ENCODE measurements at regions not wholly inside any gene's neighbourhood (a gene's known extent, or its start where the extent isn't known, plus 50 kb on each side); places are given as distances from the start of the nearest gene placed in this dataset.

- H3K27ac ChIP-seq = peak overlapping the region; percentile 75
Observed at GRCh38 chr2:216774180-216774579, 78.8 kb upstream of the IGFBP5 start.

GRCh38 chr2:216773072-216773471, 77.7 kb upstream of the IGFBP5 start:
- Histone ChIP-seq H3K4me3 (ENCODE audit: low read depth, low read length) (no peak overlapping the region), H3K36me3 (no peaks in the 10 kb centered on the region), H3K27ac (no peak overlapping the region), H3K9me3 (ENCODE audit: severe bottlenecking) (no peaks in the 10 kb centered on the region), H3K27me3 (ENCODE audit: insufficient read depth, low read depth, severe bottlenecking) (no peaks in the 10 kb centered on the region)
- no peak for TF ChIP-seq CTCF (IDR thresholded peaks at IDR 0.05; ENCODE audit: low read depth, low read length)
- no peak for DNase-seq

More at GRCh38 chr2:216774180-216774579, 78.8 kb upstream of the IGFBP5 start:
- Histone ChIP-seq H3K36me3 (no peaks in the 10 kb centered on the region), H3K9me3 (ENCODE audit: severe bottlenecking) (no peaks in the 10 kb centered on the region), H3K4me3 (ENCODE audit: low read depth, low read length) (no peak overlapping the region), H3K27me3 (ENCODE audit: insufficient read depth, low read depth, severe bottlenecking) (no peaks in the 10 kb centered on the region)
- DNase-seq = no peak
- TF ChIP-seq CTCF (IDR thresholded peaks at IDR 0.05; ENCODE audit: low read depth, low read length) = no peak

GRCh38 chr2:216770717-216771116, 75.4 kb upstream of the IGFBP5 start:
- Histone ChIP-seq H3K4me3 (ENCODE audit: low read depth, low read length) (no peak overlapping the region), H3K27me3 (ENCODE audit: insufficient read depth, low read depth, severe bottlenecking) (no peaks in the 10 kb centered on the region), H3K9me3 (ENCODE audit: severe bottlenecking) (no peaks in the 10 kb centered on the region), H3K36me3 (no peaks in the 10 kb centered on the region), H3K27ac (no peak overlapping the region)
- DNase-seq = no peak
- TF ChIP-seq CTCF (IDR thresholded peaks at IDR 0.05; ENCODE audit: low read depth, low read length) = no peak

GRCh38 chr2:216770050-216770449, 74.7 kb upstream of the IGFBP5 start:
- no peak overlapping the region for H3K4me3 ChIP-seq (ENCODE audit: low read depth, low read length)
- H3K27ac ChIP-seq = no peak overlapping the region
- DNase-seq = no peak
- no peaks in the 10 kb centered on the region for H3K27me3 ChIP-seq (ENCODE audit: insufficient read depth, low read depth, severe bottlenecking)
- no peaks in the 10 kb centered on the region for H3K9me3 ChIP-seq (ENCODE audit: severe bottlenecking)
- no peaks in the 10 kb centered on the region for H3K36me3 ChIP-seq
- TF ChIP-seq CTCF (IDR thresholded peaks at IDR 0.05; ENCODE audit: low read depth, low read length) = no peak

DNA sequence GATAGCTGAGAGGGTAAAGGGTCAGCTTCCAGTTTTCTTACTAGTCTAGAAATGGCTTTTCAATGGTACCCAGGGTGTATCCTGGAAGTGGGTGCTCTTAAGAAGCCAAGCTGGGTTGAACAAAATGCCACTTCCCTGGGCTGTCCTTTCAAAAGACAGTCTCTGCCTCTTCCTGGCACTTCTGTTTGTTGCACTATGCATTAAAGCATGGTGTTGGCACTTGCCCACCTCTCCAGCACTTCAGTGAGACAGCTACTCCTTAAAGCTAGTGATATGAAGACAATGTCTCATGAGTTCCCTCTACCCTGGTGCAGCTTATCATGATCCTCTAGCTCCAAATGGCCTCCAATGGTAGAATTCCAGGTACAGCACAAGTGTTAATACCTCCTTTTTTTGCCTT, 74.3 kb upstream of the IGFBP5 start:
- Histone ChIP-seq H3K27me3 (ENCODE audit: insufficient read depth, low read depth, severe bottlenecking) (no peaks in the 10 kb centered on the region), H3K27ac (no peak overlapping the region), H3K9me3 (ENCODE audit: severe bottlenecking) (no peaks in the 10 kb centered on the region), H3K4me3 (ENCODE audit: low read depth, low read length) (no peak overlapping the region), H3K36me3 (no peaks in the 10 kb centered on the region)
- TF ChIP-seq CTCF (IDR thresholded peaks at IDR 0.05; ENCODE audit: low read depth, low read length) = no peak
- DNase-seq = no peak

DNA sequence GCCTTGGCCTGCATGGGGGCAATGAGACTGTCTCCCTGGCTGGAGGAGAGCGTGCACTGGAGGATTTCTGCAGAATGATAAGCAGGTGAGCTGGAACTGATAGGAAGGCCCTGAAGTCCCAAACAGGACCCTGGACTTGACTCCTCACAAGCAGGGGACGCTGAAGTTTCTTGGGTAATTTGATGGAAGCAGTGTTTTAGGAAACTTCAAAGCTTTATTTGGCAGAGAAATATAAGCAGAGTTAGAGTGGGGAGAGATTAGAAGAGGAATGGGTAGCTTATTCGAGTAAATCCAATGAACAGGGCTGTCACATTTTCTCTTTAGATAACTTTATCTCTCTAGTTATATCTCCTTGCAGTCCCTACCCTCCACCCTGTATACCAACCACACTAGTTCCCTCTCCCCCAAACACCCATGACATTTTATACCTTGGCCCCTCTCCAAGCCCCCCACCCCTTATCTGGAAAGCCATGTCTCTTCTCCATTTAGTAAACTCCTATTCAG, 73.6 kb upstream of the IGFBP5 start:
- no peak for DNase-seq
- no peaks in the 10 kb centered on the region for H3K36me3 ChIP-seq
- no peak overlapping the region for H3K4me3 ChIP-seq (ENCODE audit: low read depth, low read length)
- H3K27ac ChIP-seq = no peak overlapping the region
- no peaks in the 10 kb centered on the region for H3K27me3 ChIP-seq (ENCODE audit: insufficient read depth, low read depth, severe bottlenecking)
- H3K9me3 ChIP-seq (ENCODE audit: severe bottlenecking) = no peaks in the 10 kb centered on the region
- TF ChIP-seq CTCF (IDR thresholded peaks at IDR 0.05; ENCODE audit: low read depth, low read length) = no peak

Measured in WERI-Rb-1 (cell line).